Endodermal cell (in vitro differentiated cells): ENCODE measurements at regions not wholly inside any gene's neighbourhood (a gene's known extent, or its start where the extent isn't known, plus 50 kb on each side); places are given as distances from the start of the nearest gene placed in this dataset.

Experiments used
- DNase-seq: peaks from one replicate; pipeline ENCODE4 v3.0.0-alpha.2; 2017
- H3K27ac ChIP-seq: 2 replicates; pipeline ENCODE4 v1.5.1; 2013; ENCODE audit warnings: mild to moderate bottlenecking, low read depth, low read length, moderate library complexity
- H3K27me3 ChIP-seq: 2 replicates; pipeline ENCODE4 v1.6.1; 2013; ENCODE audit warnings: mild to moderate bottlenecking, low read length, moderate library complexity; ENCODE audit not compliant: insufficient read depth, control insufficient read depth, poor library complexity, severe bottlenecking
- H3K36me3 ChIP-seq: 2 replicates; pipeline ENCODE4 v1.7.0; 2013; ENCODE audit warnings: mild to moderate bottlenecking, low read length, moderate library complexity; ENCODE audit not compliant: control insufficient read depth, insufficient read depth
- H3K4me1 ChIP-seq: one replicate; pipeline ENCODE4 v1.7.0; 2013; ENCODE audit warnings: low read length; ENCODE audit not compliant: control insufficient read depth, insufficient read depth
- H3K4me3 ChIP-seq: 2 replicates; pipeline ENCODE4 v1.5.1; 2013; ENCODE audit warnings: mild to moderate bottlenecking, low read length, moderate library complexity
- H3K9ac ChIP-seq: 2 replicates; pipeline ENCODE4 v1.6.1; 2013; ENCODE audit warnings: mild to moderate bottlenecking, low read length, moderate library complexity; ENCODE audit not compliant: poor library complexity, severe bottlenecking; ENCODE audit errors: extremely low read depth
- H3K9me3 ChIP-seq: 2 replicates; pipeline ENCODE4 v1.6.1; 2013; ENCODE audit warnings: mild to moderate bottlenecking, low read length, moderate library complexity; ENCODE audit not compliant: control insufficient read depth
- H3K27ac Mint-ChIP-seq: 2 replicates; pipeline ENCODE4 v1.8.0; 2020; ENCODE audit warnings: mixed read lengths
- H3K27me3 Mint-ChIP-seq: 2 replicates; pipeline ENCODE4 v1.8.0; 2021; ENCODE audit warnings: mild to moderate bottlenecking, mixed read lengths; ENCODE audit not compliant: insufficient read depth
- H3K36me3 Mint-ChIP-seq: 2 replicates; pipeline ENCODE4 v1.8.0; 2020; ENCODE audit warnings: low read depth, mixed read lengths
- H3K4me1 Mint-ChIP-seq: 2 replicates; pipeline ENCODE4 v1.8.0; 2020; ENCODE audit warnings: mixed read lengths
- H3K4me3 Mint-ChIP-seq: 2 replicates; pipeline ENCODE4 v1.8.0; 2020; ENCODE audit warnings: mild to moderate bottlenecking, moderate library complexity, mixed read lengths
- H3K9me3 Mint-ChIP-seq: 2 replicates; pipeline ENCODE4 v1.8.0; 2020; ENCODE audit warnings: mild to moderate bottlenecking, mixed read lengths
- CTCF ChIP-seq: fragments of 200-600 bp; sonication (generic); conservative IDR thresholded peaks from 2 replicates; pipeline ENCODE4 v1.5.0; 2021; ENCODE audit warnings: antibody characterized with exemption, mild to moderate bottlenecking
- whole genome bisulfite sequencing, 2 experiments: methylation state at CpG; one replicate each; pipeline versions ENCODE4 v1.1.5 to v1.1.7; 2013; ENCODE audit warnings: missing lambda C conversion rate in 2 of 2, mixed read lengths in 1 of 2; ENCODE audit not compliant: insufficient coverage in 1 of 2, insufficient read length in 1 of 2; 5-methylcytosine and 5-hydroxymethylcytosine counted together

DNA sequence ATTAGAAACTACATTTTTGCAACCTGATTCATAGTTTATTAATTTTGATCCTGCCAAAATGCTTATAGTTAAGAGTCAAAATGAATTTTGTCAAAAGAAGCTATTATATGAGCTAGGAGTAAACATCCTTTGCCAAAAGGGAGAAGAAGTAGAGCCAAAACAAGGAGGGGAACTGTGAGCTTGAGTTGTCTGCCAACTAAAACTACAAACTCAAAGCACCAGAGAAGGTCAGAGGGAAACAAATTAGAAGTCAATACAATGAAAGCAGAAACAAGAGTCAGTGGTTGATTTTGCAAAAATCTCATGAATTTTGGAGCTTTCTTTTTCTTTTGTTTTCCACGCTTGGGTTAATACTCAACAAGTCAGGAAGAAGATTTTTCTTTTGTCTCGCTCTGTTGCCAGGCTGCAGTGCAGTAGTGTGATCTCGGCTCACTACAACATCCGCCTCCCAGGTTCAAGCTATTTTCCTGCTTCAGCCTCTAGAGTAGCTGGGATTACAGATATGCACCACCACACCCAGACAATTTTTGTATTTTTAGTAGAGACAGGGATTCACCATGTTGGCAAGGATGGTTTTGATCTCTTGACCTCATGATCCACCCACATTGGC, 508.5 kb downstream of the RIT2 start:
- no peak overlapping the region for H3K27ac ChIP-seq
- DNase-seq: no peak
- no peaks in the 10 kb centered on the region for H3K9me3 Mint-ChIP-seq
- peaks cover 6% of the 10 kb centered on the region for H3K4me1 Mint-ChIP-seq
- H3K9ac ChIP-seq: no peak overlapping the region
- no peaks in the 10 kb centered on the region for H3K9me3 ChIP-seq
- H3K4me3 Mint-ChIP-seq: no peak overlapping the region
- WGBS, 2 experiments: 79 to 97% methylated on average over 4 of the region's 4 CpGs
- no peaks in the 10 kb centered on the region for H3K4me1 ChIP-seq
- no peaks in the 10 kb centered on the region for H3K27me3 ChIP-seq
- H3K27ac Mint-ChIP-seq: no peak overlapping the region
- no peak overlapping the region for H3K4me3 ChIP-seq
- peaks cover 4% of the 10 kb centered on the region for H3K27me3 Mint-ChIP-seq
- H3K36me3 ChIP-seq: no peaks in the 10 kb centered on the region
- TF ChIP-seq CTCF: no peak
- H3K36me3 Mint-ChIP-seq: no peaks in the 10 kb centered on the region

GRCh38 chr18:42611134-42611533, 504.4 kb downstream of the RIT2 start:
- H3K36me3 ChIP-seq: no peaks in the 10 kb centered on the region
- H3K27me3 Mint-ChIP-seq: peaks cover 4% of the 10 kb centered on the region
- H3K4me1 Mint-ChIP-seq: peaks cover 7% of the 10 kb centered on the region
- DNase-seq: no peak
- no peaks in the 10 kb centered on the region for H3K4me1 ChIP-seq
- peaks cover 2% of the 10 kb centered on the region for H3K9me3 Mint-ChIP-seq
- WGBS, 2 experiments: 100% methylated on average over 1 of the region's 1 CpG; no CpG with 5 or more reads in 1 of the 2 experiments
- no peak overlapping the region for H3K4me3 Mint-ChIP-seq
- H3K27ac ChIP-seq: no peak overlapping the region
- no peaks in the 10 kb centered on the region for H3K36me3 Mint-ChIP-seq
- no peaks in the 10 kb centered on the region for H3K9me3 ChIP-seq
- H3K4me3 ChIP-seq: no peak overlapping the region
- no peak overlapping the region for H3K27ac Mint-ChIP-seq
- peak; percentile 44 for TF ChIP-seq CTCF
- H3K9ac ChIP-seq: no peak overlapping the region
- no peaks in the 10 kb centered on the region for H3K27me3 ChIP-seq

DNA sequence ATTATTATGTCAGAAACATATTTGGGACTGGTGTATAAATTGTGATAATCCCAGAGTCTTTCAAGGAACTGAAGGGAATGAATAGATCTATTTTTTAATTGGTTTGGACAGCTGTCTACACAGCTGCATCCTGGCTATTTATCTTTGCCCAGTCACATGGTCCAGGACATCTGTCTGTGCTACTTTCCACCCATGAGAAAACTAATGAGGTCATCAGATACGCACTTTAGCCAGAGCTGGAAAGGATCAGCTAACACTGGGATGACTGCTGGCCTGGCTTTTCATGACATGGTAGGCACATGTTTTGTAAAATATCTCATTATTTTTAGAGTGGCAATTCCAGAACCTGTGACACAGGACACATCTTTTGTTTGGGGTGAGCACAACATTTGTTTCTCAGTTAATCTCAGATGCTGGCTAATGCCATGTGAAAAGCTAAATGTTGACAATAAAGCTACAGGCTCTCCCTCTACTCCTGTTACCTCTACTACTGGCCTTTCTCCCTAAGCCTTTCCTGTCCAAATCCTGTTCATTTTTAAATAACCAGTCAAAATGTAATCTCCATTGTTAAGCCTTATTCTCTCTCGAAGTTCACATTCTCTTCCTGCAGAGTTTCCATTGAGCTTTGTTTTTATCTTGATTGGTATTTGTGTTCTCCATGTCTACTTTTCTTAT, 500.7 kb downstream of the RIT2 start:
- no peaks in the 10 kb centered on the region for H3K27me3 ChIP-seq
- DNase-seq: no peak
- Mint-ChIP-seq H3K4me3 (no peak overlapping the region), H3K27me3 (no peaks in the 10 kb centered on the region), H3K27ac (no peak overlapping the region), H3K4me1 (peaks cover 2% of the 10 kb centered on the region), H3K9me3 (peaks cover 2% of the 10 kb centered on the region), H3K36me3 (no peaks in the 10 kb centered on the region)
- H3K9me3 ChIP-seq: no peaks in the 10 kb centered on the region
- WGBS, 2 experiments: 94 to 100% methylated on average over 1 to 2 of the region's 2 CpGs
- H3K27ac ChIP-seq: no peak overlapping the region
- no peaks in the 10 kb centered on the region for H3K4me1 ChIP-seq
- no peak overlapping the region for H3K4me3 ChIP-seq
- H3K9ac ChIP-seq: no peak overlapping the region
- no peak for TF ChIP-seq CTCF
- H3K36me3 ChIP-seq: no peaks in the 10 kb centered on the region
